ENCODE measurements at regions not wholly inside any gene's neighbourhood (a gene's known extent, or its start where the extent isn't known, plus 50 kb on each side); places are given as distances from the start of the nearest gene placed in this dataset.
A peak's percentile ranks its signal among the peaks of the same experiment; 100 is the strongest.
"Not testable (repeated sequence)": the region's sequence is repeated elsewhere in the genome, so short reads cannot be mapped to it uniquely, and the experiment has no call there.

DNA sequence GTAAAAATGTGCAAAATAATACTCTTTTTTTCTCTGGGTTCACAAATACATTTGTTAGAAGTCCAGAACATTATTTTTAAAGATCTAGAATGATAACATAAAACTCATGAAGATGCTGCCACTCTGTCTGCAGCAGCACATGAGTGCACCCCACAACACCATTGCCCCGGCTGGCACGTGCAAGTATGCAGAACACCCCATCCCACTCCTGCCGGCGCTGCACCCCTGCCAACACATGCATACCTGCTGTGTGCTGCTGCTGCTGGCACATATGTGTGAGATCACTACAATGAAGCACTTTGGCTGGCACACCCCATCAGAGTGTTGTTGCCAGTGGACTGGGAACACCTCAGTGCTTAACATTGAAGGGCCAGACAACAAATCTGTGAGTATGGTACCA lies 129.1 kb downstream of the CCT8L2 start:
- not testable (repeated sequence) for DNase-seq (ENCODE audit: low read depth)

DNA sequence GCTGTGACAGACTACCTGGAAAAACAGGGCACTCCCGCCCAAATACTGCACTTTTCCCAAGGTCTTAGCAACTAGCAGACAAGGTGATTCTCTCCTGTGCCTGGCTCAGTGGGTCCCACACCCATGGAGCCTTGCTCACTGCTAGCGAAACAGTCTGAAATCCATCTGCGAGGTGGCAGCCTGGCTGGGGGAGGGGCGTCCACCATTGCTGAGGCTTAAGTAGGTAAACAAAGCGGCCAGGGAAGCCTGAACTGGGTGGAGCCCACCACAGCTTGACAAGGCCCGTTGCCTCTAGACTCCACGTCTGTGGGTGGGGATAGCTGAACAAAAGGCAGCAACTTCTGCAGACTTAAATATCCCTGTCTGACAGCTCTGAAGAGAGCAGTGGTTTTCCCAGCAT lies 145.2 kb downstream of the CCT8L2 start:
- DNase-seq (ENCODE audit: low read depth), result not testable (repeated sequence)

DNA sequence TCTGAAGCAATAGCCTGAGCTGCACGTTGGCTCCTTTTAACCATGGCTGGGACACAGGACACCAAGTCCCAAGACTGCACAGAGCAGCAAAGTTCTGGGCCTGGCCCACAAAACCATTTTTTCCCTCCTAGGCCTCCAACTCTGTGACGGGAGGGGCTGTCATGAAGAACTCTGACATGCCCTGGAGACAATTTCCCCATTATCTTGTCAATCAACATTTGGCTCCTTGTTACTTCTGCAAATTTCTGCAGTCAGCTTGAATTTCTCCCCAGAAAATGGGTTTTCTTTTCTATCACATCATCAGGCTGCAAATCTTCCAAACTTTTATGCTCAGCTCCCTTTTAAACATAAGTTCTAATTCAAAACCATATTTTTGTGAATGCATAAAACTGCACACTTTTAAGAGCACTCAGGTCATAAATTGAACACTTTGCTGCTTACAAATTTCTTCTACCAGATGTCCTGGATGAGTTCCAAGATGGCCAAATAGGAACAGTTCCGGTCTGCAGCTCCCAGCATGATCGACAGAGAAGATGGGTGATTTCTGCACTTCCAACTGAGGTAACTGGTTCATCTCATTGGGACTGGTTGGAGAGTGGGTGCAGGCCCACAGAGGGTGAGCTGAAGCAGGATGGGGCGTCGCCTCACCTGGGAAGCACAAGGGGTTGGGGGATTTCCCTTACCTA lies 145.7 kb downstream of the CCT8L2 start:
- DNase-seq (ENCODE audit: low read depth), result not testable (repeated sequence)

- not testable (repeated sequence) for DNase-seq (ENCODE audit: low read depth)
Measured at GRCh38 chr22:16441014-16441413, 151.6 kb downstream of the CCT8L2 start.

DNA sequence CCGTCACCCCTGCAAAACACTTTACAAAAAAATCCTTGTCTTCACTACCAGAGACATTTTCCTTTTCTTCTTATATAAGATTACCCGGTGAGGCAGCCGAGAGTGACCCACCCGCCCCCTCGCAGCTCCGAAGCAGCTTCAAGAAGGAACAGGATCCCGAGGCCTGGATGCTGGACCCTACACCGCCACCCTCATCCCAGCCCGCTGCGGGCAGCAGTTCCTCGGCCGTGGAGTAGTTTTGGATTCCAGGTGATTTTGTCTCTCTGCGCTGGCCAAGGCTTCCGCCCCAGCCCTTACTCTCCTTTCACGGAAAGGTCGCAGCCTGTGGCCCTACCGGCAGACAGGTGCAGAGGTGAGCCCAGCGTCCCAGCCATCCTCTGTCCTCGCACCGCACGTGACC lies 169.1 kb downstream of the CCT8L2 start:
- DNase-seq (ENCODE audit: low read depth), result peak; percentile 1

DNA sequence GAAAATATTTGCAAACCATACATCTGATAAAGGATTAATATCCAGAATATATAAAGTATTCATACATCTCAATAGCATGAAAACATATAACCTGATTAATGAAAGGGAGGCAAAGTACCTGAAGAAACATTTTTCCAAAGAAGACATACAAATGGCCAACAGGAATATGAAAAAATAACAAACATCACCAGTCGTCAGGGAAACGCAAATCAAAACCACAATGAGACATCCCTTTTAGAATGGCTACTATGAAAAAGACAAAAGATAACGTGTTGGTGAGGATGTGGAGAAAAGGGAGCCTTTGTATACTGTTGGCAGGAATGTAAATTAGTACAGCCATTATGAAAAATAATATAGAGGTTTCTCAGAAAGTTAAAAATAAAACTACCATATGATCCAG lies 175.1 kb downstream of the CCT8L2 start:
- not testable (repeated sequence) for DNase-seq (ENCODE audit: low read depth)

DNA sequence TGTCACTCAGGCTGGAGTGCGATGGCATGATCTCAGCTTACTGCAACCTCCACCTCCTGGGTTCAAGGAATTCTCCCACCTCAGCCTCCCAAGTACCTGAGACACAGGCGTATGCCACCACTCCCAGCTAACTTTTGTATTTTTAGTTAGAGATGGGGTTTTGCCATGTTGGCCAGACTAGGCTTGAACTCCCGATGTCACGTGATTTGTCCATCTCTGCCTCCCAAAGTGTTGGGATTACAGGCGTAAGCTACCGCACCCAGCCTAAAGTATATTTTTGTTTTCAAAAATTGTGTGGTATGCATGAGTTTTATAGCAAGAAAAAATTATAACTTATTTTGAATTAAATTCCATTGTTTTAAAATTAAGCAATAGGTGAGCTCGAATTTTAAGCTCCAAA lies 188.0 kb downstream of the CCT8L2 start:
- DNase-seq (ENCODE audit: low read depth), result not testable (repeated sequence)

GRCh38 chr22:16403661-16404060 lies 188.9 kb downstream of the CCT8L2 start:
- not testable (repeated sequence) for DNase-seq (ENCODE audit: low read depth)

DNA sequence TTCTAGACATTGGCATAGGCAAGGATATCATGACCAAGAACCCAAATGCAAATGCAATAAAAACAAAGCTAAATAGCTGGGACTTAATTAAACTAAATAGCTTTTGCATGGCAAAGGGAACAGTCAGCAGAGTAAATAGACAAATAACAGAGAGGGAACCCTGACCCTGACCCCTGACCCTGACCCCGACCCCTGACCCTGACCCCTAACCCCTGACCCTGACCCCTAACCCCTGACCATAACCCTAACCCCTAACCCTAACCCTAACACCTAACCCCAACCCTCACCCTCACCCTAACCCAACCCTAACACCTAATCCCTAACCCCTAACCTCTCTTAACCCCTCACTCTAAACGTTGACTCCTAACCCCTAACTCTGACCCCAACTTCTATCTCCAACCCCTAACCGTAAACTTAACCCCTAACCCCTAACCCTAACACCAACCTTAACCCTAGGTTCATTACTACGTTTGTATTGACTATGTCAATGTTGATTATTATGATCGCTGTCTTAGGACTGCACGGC lies 189.7 kb downstream of the CCT8L2 start:
- DNase-seq (ENCODE audit: low read depth), result not testable (repeated sequence)

DNA sequence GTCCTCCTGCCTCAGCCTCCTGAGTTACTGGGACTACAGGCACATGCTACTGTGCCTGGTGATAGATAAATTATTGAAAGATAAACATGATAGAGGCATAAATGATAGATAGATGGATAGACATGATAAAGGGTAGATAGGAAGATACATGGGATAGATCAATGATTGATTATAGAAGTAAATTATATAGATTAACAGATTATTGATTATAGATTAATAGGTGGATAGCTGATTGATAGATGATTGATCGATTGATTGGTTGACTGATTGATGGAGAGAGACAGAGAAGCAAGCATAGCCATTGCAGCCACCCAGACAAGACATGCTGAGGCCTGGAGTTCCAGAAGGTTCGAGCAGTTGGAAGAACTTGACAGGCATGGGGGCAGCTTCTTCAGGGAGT lies 199.1 kb downstream of the CCT8L2 start:
- not testable (repeated sequence) for DNase-seq (ENCODE audit: low read depth)

DNA sequence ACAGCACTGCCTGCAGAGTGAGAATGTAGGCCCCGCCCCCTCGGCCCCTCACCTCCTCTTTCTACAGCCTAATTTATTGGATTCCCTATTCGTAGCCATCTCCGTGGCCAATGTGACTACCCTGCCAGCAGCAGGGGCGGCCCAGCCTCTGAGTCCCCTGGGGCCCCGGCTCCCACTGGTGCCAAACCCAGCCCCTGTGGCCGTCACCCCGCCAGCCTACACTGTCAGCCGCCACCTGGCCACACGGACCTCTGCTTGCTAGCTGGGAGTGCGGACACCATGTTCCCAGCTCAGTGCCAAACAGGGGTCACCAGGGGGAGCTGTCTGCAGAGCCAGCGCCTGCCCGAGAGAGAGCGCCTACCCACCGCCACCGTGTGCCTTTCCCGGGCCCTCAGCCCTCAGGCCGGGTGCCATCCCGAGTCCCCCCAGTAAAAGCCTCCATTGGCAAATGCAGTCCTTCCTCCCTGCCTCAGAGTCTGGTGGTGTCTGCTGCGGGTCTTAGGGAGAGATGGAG lies 201.1 kb downstream of the CCT8L2 start:
- DNase-seq (ENCODE audit: low read depth), result not testable (repeated sequence)

DNA sequence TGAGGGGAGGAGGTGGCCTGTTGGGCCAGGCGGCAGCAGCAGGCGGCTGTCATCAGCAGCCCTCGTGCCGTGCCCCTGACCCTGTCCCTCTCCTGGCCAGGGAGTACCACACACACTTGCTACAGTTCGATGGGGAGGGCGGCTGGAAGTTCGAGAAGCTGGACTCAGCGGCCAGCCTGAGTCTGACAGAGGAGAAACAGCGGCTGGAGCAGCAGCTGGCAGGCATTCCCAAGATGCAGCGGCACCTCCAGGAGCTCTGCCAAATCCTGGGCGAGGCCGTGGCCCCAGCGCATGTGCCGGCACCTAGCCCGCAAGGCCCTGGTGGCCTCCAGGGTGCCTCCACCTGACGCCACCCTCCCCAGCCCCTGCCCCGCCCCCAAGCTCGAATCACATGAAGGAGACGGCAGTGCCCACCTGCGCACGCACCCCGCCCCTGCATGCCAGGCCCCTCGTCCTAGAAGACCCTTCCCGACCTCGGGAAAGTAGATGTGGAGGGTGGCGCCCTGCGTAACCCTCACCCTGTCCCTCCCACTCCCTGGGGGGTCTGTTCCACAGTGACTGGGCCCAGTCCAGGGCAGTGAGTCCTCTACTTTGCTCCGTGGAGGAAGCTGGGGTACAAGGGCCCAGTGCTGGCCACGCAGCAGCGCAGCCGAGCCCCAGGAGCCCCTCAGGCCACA lies 201.9 kb downstream of the CCT8L2 start:
- DNase-seq (ENCODE audit: low read depth), result not testable (repeated sequence)

GRCh38 chr22:16390046-16390445 lies 202.6 kb downstream of the CCT8L2 start:
- DNase-seq (ENCODE audit: low read depth), result not testable (repeated sequence)

GRCh38 chr22:16389256-16389655 lies 203.4 kb downstream of the CCT8L2 start:
- not testable (repeated sequence) for DNase-seq (ENCODE audit: low read depth)

- DNase-seq (ENCODE audit: low read depth), result not testable (repeated sequence)
Measured at GRCh38 chr22:16388616-16389015, 204.0 kb downstream of the CCT8L2 start.

GRCh38 chr22:16388127-16388526 lies 204.5 kb downstream of the CCT8L2 start:
- DNase-seq (ENCODE audit: low read depth), result not testable (repeated sequence)

DNA sequence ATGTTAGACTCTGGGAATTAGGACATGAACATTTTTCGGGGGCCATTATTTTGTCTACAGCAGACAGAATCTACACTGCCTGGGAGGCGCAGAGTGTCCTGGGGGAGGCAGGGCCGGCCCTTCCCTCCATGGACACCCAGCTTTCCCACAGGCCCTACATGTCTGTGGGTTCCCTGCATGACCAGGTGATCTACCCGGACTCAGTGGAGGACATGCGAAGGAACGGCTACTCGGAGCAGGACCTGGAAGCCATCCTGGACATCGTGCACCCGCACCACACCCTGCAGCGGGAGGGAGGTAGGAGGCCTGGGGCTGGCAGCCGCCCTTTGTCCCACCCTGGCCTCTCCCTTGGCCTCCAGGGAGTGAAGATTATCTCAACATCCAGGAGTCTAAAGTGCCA lies 205.1 kb downstream of the CCT8L2 start:
- DNase-seq (ENCODE audit: low read depth), result not testable (repeated sequence)

- DNase-seq (ENCODE audit: low read depth), result no peak
Measured at GRCh38 chr22:16387088-16387487, 205.5 kb downstream of the CCT8L2 start.

DNA sequence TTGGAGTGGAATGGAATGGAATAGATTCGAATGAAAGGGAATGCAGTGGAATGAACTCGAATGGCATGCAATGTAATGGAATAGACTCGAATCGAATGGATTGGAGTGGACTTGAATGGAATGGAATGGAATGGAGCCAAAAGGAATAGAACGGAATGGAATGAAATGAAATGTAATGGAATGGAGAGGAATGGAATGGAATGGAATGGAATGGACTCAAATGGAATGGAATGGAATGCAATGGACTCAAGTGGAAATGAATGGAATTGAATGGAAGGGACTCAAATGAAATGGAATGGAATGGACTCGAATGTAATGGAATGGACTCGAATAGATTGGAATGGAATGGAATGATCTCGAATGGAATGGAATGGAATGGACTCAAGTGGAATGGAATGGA lies 231.3 kb downstream of the CCT8L2 start:
- DNase-seq (ENCODE audit: low read depth), result not testable (repeated sequence)

GRCh38 chr22:16352637-16353036 lies 240.0 kb downstream of the CCT8L2 start:
- DNase-seq (ENCODE audit: low read depth), result not testable (repeated sequence)

DNA sequence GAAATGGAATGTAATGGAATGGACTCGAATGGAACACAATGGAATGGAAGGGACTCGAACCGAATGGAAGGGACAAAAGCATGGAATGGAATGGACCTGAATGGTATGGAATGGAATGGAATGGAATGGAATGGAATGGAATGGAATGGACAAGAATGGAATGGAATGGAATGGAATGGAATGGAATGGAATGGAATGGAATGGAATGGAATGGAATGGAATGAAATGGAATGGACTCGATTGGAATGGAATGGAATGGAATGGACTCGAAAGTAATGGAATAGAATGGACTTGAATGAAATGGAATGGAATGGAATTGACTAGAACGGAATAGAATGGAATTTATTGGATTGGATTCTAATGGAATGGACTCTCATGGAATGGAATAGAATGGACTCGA lies 245.5 kb downstream of the CCT8L2 start:
- DNase-seq (ENCODE audit: low read depth), result not testable (repeated sequence)

DNA sequence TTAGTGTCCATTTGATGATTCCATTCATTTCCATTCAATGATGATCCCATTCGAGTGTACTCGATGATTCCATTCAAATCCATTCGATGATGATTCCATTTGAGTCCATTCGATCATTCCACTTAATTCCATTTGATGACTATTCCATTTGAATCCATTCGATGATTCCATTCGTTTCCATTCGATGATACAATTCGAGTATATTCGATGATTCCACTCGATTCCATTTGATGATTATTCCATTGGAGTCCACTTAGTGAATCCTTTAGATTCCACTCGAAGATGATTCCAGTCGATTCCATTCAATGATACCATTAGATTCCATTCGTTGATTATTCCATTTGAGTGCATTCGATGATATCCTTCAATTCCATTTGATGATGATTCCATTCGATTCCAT lies 277.0 kb downstream of the CCT8L2 start:
- not testable (repeated sequence) for DNase-seq (ENCODE audit: low read depth)

Data from Daoy (cell line).